HepG2 (cell line): ENCODE measurements at regions not wholly inside any gene's neighbourhood (a gene's known extent, or its start where the extent isn't known, plus 50 kb on each side); places are given as distances from the start of the nearest gene placed in this dataset.

Experiments
- ETV6 ChIP-seq: sonication (generic); formaldehyde crosslinking; conservative IDR thresholded peaks from 2 replicates; pipeline ENCODE4 v1.4.0; 2020; ENCODE audit warnings: missing genetic modification reagents
- GATAD2A ChIP-seq: IDR thresholded peaks from 2 replicates; pipeline ENCODE4 v1.6.1; 2016
- HHEX ChIP-seq: IDR thresholded peaks from 2 replicates; pipeline ENCODE4 v1.6.1; 2016; ENCODE audit warnings: control low read depth
- MED13 ChIP-seq: sonication (generic); formaldehyde crosslinking; IDR thresholded peaks from 2 replicates; pipeline ENCODE4 v1.5.0; 2020; ENCODE audit warnings: missing genetic modification reagents
- MTA1 ChIP-seq: sonication (generic); formaldehyde crosslinking; IDR thresholded peaks from 2 replicates; pipeline ENCODE4 v1.4.0; 2020; ENCODE audit warnings: missing genetic modification reagents, mild to moderate bottlenecking, borderline replicate concordance
- MXD4 ChIP-seq: IDR thresholded peaks from 2 replicates; pipeline ENCODE4 v1.6.1; 2016; ENCODE audit warnings: mild to moderate bottlenecking, missing biosample characterization, missing genetic modification reagents
- MXI1 ChIP-seq: IDR thresholded peaks from 3 replicates; pipeline ENCODE4 v1.6.1; 2012; ENCODE audit warnings: low read depth, low read length, inconsistent platforms, borderline replicate concordance
- PHF21A ChIP-seq: sonication (generic); formaldehyde crosslinking; IDR thresholded peaks from 2 replicates; pipeline ENCODE4 v1.5.0; 2020; ENCODE audit warnings: mild to moderate bottlenecking, missing genetic modification reagents
- RCOR2 ChIP-seq: IDR thresholded peaks from 2 replicates; pipeline ENCODE4 v1.6.1; 2016; ENCODE audit warnings: missing biosample characterization, missing genetic modification reagents
- YEATS4 ChIP-seq: sonication (generic); formaldehyde crosslinking; IDR thresholded peaks from 2 replicates; pipeline ENCODE4 v1.4.0; 2020; ENCODE audit warnings: missing genetic modification reagents, borderline replicate concordance
- ZBTB42 ChIP-seq: sonication (generic); formaldehyde crosslinking; IDR thresholded peaks from 2 replicates; pipeline ENCODE4 v1.5.0; 2020; ENCODE audit warnings: mild to moderate bottlenecking, missing genetic modification reagents
- ZBTB46 ChIP-seq: sonication (generic); formaldehyde crosslinking; IDR thresholded peaks from 2 replicates; pipeline ENCODE4 v1.4.0; 2020; ENCODE audit warnings: mild to moderate bottlenecking, missing genetic modification reagents, borderline replicate concordance
- ZKSCAN8 ChIP-seq: IDR thresholded peaks from 2 replicates; pipeline ENCODE4 v1.6.1; 2016; ENCODE audit warnings: borderline replicate concordance, missing genetic modification reagents, missing compliant biosample characterization
- ZNF431 ChIP-seq: sonication (generic); formaldehyde crosslinking; IDR thresholded peaks from 2 replicates; pipeline ENCODE4 v1.9.0; 2022; ENCODE audit warnings: missing genetic modification reagents, low read depth, mild to moderate bottlenecking, borderline replicate concordance
- ZNF564 ChIP-seq: sonication (generic); formaldehyde crosslinking; IDR thresholded peaks from 2 replicates; pipeline ENCODE4 v1.8.1; 2023; ENCODE audit warnings: mild to moderate bottlenecking, missing genetic modification reagents
- ZNF644 ChIP-seq: IDR thresholded peaks from 2 replicates; pipeline ENCODE4 v1.6.1; 2016; ENCODE audit warnings: low read depth
- ZNF737 ChIP-seq: sonication (generic); formaldehyde crosslinking; IDR thresholded peaks from 2 replicates; pipeline ENCODE4 v1.5.0; 2020; ENCODE audit warnings: missing genetic modification reagents, mild to moderate bottlenecking, borderline replicate concordance
- ZNF816 ChIP-seq: sonication (generic); formaldehyde crosslinking; IDR thresholded peaks from 2 replicates; pipeline ENCODE4 v1.8.0; 2022; ENCODE audit warnings: missing genetic modification reagents, mild to moderate bottlenecking, borderline replicate concordance
- TF ChIP-seq, protein P1 (sequence below): sonication (generic); formaldehyde crosslinking; IDR thresholded peaks from 2 replicates; pipeline ENCODE4 v1.5.1; 2020; ENCODE audit warnings: missing genetic modification reagents, mild to moderate bottlenecking, borderline replicate concordance
- TF ChIP-seq, protein P2 (sequence below), 2 experiments: sonication (generic) in 1 of 2; formaldehyde crosslinking in 1 of 2; IDR thresholded peaks; 2 replicates each; pipeline versions ENCODE4 v1.6.1 to v1.9.0; 2014 to 2022; ENCODE audit warnings: antibody characterized with exemption in 1 of 2, borderline replicate concordance in 1 of 2, inconsistent platforms in 1 of 2, low read depth in 1 of 2, missing genetic modification reagents in 1 of 2
- TF ChIP-seq, protein P3 (sequence below): sonication (generic); formaldehyde crosslinking; IDR thresholded peaks from 2 replicates; pipeline ENCODE4 v1.4.0; 2020; ENCODE audit warnings: mild to moderate bottlenecking, low read depth, missing genetic modification reagents

GRCh38 chr7:131057015-131057793 is 270.5 kb upstream of the MKLN1 start (continued):
- TF ChIP-seq, protein P1, sequence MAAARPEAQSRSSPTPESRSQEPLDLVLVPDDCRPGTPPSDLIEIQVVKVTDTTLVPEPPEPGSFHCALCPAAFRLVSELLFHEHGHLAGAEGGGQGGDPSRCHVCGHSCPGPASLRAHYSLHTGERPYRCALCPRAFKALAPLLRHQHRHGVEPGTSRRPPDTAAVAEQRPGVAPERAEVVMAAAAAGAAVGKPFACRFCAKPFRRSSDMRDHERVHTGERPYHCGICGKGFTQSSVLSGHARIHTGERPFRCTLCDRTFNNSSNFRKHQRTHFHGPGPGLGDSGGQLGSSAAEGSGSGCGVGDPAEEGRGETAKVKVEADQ = no peak
- TF ChIP-seq ETV6 (0 out of 2 replicates have a peak, but pooled peaks have one; percentile 32), ZNF564 (no peak; the same call in 1 of the 2 replicates), ZNF431 (CRISPR knock-in tag) (no peak), ZKSCAN8 (peak; percentile 80), ZNF644 (CRISPR knock-in tag) (peak; percentile 73), GATAD2A (CRISPR knock-in tag) (peak; percentile 99), ZNF816 (CRISPR knock-in tag) (peak; percentile 65; the same call in 1 of the 2 replicates), MXI1 (peak; percentile 89; the same call in 2 of the 3 replicates), MXD4 (CRISPR knock-in tag) (peak; percentile 57), MTA1 (CRISPR knock-in tag) (no peak), MED13 (peak; percentile 59; the same call in 1 of the 2 replicates), RCOR2 (CRISPR knock-in tag) (peak; percentile 90), ZBTB42 (no peak), ZNF737 (CRISPR knock-in tag) (no peak), ZBTB46 (CRISPR knock-in tag) (no peak), HHEX (CRISPR knock-in tag) (peak; percentile 38; the same call in 1 of the 2 replicates), YEATS4 (CRISPR knock-in tag) (peak; percentile 58; the same call in 1 of the 2 replicates), PHF21A (CRISPR knock-in tag) (peak; percentile 66; the same call in 1 of the 2 replicates)
- TF ChIP-seq, protein P2, sequence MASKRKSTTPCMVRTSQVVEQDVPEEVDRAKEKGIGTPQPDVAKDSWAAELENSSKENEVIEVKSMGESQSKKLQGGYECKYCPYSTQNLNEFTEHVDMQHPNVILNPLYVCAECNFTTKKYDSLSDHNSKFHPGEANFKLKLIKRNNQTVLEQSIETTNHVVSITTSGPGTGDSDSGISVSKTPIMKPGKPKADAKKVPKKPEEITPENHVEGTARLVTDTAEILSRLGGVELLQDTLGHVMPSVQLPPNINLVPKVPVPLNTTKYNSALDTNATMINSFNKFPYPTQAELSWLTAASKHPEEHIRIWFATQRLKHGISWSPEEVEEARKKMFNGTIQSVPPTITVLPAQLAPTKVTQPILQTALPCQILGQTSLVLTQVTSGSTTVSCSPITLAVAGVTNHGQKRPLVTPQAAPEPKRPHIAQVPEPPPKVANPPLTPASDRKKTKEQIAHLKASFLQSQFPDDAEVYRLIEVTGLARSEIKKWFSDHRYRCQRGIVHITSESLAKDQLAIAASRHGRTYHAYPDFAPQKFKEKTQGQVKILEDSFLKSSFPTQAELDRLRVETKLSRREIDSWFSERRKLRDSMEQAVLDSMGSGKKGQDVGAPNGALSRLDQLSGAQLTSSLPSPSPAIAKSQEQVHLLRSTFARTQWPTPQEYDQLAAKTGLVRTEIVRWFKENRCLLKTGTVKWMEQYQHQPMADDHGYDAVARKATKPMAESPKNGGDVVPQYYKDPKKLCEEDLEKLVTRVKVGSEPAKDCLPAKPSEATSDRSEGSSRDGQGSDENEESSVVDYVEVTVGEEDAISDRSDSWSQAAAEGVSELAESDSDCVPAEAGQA (IDR thresholded peaks at IDR 0.05; ENCODE audit: low read depth) = no peak
- TF ChIP-seq, protein P2 (CRISPR knock-in tag; IDR thresholded peaks at IDR 0.05; ENCODE audit: borderline replicate concordance) = no peak; the same call in 1 of the 2 replicates
- TF ChIP-seq, protein P3, sequence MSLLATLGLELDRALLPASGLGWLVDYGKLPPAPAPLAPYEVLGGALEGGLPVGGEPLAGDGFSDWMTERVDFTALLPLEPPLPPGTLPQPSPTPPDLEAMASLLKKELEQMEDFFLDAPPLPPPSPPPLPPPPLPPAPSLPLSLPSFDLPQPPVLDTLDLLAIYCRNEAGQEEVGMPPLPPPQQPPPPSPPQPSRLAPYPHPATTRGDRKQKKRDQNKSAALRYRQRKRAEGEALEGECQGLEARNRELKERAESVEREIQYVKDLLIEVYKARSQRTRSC = no peak
